Erythroblast (primary cell): ENCODE measurements at regions not wholly inside any gene's neighbourhood (a gene's known extent, or its start where the extent isn't known, plus 50 kb on each side); places are given as distances from the start of the nearest gene placed in this dataset.

Source experiments
- GATA1 ChIP-seq: IDR thresholded peaks from 2 replicates; pipeline ENCODE4 v1.6.1; 2011; ENCODE audit warnings: low read depth, mild to moderate bottlenecking, control low read depth, low read length, moderate library complexity
- POLR2A ChIP-seq: IDR thresholded peaks from 2 replicates; pipeline ENCODE4 v1.6.1; 2011; ENCODE audit warnings: mild to moderate bottlenecking, low read length

DNA sequence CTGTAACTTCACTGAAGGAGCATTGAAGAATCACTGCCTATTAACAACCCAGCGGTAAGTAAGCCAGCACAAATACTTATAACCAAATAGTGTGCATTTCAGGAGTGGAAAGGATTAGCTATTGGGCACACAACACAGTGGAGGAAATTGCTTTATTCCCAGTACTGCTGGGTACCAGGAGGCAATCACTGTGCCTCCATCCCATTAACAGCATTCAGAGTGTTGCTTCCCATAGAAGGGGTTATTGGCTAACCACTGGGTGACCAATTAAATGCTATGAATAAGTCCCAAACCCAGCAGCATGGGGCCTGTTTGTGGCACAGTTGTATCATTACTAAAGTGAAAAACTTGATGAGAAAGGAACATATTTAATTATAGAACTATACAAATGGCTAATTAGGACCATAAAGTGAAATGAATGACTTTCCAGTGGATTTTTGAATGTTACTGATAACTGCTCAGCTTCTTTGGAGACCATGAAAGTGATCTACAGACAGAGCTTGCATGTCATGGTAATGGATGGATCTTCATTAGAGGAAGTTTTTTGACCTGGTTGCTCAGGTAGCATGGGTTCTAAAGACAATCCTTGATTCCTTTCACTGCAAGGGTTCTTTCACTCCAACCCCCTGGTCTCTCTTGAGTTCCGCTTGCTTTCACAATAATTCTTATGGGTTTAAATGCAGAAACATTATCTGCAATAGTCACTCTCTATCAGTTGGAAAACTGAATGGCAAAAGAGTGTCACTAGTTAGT is 413.3 kb upstream of the RORB start:
- TF ChIP-seq POLR2A (no peak), GATA1 (no peak)
